GM18498 (cell line): ENCODE measurements at regions not wholly inside any gene's neighbourhood (a gene's known extent, or its start where the extent isn't known, plus 50 kb on each side); places are given as distances from the start of the nearest gene placed in this dataset.

Source experiments
- ATAC-seq: cut with Tn5 transposase; IDR thresholded peaks from one replicate; pipeline ENCODE4 v1.9.1; 2021; ENCODE audit warnings: mild to moderate bottlenecking, moderate library complexity; ENCODE audit not compliant: unreplicated experiment

GRCh38 chr12:69094606-69095216, 144.7 kb upstream of the CPSF6 start:
- no peak for ATAC-seq

GRCh38 chr12:69095765-69096477, 143.4 kb upstream of the CPSF6 start:
- ATAC-seq: no peak

GRCh38 chr12:69096669-69097335, 142.6 kb upstream of the CPSF6 start:
- no peak for ATAC-seq

- no peak for ATAC-seq
Measured at GRCh38 chr12:69097619-69098368, 141.6 kb upstream of the CPSF6 start.

DNA sequence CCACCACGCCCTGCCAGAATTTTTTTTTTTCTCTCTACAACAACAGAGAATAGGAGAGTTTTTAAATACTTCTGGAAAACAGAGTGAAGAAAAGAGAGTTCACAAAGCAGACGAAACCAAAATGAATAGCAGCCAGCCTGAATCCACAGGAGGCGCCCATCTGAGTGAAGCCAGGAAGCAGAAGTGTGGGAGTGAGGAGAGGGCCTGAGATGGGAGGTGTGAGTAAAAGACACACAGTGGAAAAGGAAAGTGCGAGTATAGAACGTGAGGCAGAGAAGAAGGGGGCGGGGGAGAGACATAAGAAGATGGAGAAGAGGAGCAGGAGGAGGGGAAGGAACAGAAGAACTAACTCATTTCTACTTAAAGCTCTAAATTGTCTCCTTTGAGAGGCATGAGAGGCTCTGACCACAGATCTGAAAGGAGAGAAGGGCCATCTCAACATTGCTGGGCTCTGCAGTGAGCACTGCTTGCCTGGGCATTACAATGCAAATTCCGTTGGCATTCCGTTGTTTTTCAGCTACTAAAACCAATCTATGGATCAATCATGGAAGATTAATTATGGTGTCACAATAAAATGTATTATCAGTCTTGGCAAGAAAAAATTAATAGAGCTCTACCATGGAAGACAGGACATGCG, 140.1 kb upstream of the CPSF6 start:
- no peak for ATAC-seq

- no peak for ATAC-seq
Measured at GRCh38 chr12:69101505-69101904, 137.9 kb upstream of the CPSF6 start.

GRCh38 chr12:69102856-69103255, 136.5 kb upstream of the CPSF6 start:
- ATAC-seq: no peak

GRCh38 chr12:69105101-69105962, 134.0 kb upstream of the CPSF6 start:
- ATAC-seq: no peak

DNA sequence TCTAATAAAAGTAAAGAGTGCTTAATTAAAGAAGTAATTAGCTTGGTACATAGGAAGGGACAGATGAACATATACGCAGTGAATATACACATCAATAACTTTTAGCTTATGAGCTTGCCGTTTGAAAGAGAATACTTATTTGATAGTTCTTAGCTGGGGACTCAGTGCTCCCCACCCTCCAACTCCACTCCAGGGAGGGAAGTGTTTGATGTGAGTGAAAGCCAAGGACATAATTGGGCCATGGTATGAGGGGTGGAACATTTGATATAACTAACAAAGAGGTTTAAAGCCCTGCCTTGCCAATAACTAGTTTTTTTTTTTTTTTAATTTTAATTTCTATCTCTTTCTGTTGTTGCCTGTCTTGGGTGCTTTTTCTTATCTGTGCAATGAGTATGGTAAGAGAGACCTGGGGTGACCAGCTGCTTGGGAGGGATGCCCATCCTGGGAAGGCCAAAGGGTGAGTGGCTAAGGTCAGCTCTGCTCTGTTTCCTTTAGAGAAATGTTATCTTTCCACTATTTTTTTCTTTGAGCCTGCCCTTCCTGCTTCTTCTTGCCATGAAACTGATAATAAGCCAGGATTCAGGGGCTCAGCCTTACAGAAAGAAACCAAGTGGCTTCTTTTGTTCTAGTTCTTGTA, 132.8 kb upstream of the CPSF6 start:
- ATAC-seq: no peak

DNA sequence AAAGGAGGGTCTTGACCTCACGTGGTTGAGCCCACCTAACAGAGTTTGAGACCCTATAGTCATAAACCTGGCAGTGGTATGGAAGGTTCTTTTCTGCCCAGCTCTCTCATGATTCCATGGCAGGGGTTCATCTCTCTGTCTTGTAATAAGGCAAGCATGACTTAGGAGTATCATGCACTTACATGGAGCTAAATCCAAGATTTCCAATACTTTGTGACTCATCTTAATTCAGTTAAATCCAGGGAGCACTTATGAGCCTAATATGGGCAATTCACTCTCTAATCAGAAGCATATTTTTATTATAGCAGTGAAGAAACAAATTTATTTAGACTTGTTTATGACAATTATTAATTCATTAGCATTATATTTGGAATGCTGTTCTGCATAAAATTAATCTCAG, 131.8 kb upstream of the CPSF6 start:
- no peak for ATAC-seq

DNA sequence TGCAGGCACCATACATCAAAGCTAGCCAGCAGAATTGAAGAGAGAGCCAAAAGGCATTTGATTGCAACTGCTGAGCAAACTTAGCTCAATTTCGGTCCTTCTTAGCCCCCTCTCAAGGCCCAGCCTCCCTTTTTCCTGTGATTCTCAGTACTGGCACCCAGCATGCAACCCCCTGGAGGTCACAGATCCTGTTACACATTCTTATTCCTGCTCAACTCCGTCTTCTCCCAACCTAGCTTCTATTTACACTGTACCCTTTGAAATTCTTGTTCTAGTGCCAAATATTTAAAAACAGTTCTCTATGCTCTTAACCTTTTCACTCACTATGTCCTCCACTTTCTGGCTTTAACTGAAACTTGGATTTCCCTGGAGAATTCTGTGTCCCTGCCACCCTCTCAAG, 131.3 kb upstream of the CPSF6 start:
- no peak for ATAC-seq

- ATAC-seq: no peak
Measured at GRCh38 chr12:69112616-69113015, 126.8 kb upstream of the CPSF6 start.

GRCh38 chr12:69115099-69115498, 124.3 kb upstream of the CPSF6 start:
- no peak for ATAC-seq

DNA sequence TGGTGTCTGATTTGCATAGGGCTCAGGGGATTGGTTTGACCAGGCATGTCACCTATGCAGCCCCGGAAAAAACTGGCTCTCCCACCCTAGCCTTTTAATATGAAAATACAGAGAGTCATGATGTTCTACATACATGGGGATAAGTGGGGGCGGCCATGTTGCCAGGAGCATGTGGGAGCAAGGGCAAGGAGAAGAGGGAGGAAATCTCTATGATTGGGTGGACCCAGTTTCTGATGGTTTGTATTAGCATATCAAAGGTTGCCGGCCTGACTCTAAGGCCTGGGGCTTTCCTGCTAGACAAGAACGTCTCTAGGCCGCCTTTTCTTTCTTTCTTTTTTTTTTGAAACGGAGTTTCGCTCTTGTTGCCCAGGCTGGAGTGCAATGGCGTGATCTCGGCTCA, 123.4 kb upstream of the CPSF6 start:
- no peak for ATAC-seq

DNA sequence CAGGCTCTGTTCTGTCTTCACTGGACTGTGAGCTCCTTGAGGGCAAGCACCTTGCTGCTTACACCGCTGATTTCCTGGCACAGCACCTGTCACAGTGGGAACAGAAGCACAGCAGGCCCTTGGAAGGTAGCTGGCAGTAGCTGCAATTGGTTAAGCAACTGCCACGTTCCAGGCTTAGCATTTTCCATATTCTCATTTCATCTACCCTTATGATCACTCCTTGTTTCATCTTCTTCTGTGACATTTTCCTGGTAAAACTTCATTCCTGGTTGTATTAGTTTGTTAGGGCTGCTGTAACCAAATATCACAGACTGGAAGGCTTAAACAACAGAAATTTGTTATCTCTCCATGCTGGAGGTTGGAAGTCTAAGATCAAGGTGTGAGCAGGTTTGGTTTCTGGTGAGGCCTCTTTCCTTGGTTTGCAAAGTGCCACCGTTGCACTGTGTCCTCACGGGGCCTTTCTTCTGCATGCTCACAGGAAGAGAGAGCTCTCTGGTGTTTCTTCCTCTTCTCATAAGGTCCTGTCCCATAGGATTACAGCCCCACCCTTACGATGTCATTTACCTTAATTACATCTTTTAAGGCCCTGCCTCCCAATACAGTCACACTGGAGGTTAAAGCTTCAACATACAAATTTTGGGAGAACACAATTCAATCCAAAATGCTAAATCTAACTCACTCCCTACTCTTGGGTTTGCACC, 121.7 kb upstream of the CPSF6 start:
- no peak for ATAC-seq

- ATAC-seq: no peak
Measured at GRCh38 chr12:69118516-69118915, 120.9 kb upstream of the CPSF6 start.

DNA sequence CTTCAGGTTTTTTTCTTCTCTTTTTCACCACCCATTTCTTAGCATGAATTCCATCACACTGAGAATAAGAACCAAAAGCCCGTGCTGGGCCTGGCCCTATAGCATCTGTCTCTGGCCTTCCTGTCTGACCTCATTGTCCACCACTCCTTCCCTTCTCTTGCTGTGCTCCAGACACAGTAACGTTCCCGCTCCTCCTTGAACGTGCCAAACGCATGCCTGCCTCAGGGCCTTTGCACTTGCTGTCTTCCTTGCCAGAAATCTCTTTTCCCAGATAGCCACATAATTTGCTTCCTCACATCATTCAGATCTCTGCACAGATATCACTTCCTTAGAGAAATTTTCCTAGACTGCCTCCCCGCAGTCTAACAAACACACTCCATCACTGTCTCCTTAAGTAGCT, 119.6 kb upstream of the CPSF6 start:
- ATAC-seq: no peak

DNA sequence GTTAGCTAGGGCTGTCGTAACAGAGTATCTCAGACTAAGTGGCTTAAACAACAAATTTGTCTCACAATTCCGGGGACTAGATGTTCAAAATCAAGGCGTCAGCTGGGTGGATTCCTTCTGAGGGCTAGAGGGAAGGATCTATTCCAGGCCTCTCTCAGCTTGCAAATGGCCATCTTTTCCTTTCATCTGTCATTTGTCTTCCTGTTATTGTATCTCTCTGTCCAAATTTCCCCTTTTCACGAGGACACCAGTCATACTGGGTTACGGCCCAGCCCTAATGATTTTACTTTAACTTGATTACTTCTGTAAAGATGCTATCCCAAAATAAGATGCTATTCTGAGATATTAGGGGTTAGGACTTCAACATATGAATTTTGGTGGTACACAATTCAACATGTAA, 119.0 kb upstream of the CPSF6 start:
- no peak for ATAC-seq

- ATAC-seq: no peak
Measured at GRCh38 chr12:69123311-69123710, 116.1 kb upstream of the CPSF6 start.
